H9 (cell line): ENCODE measurements at regions not wholly inside any gene's neighbourhood (a gene's known extent, or its start where the extent isn't known, plus 50 kb on each side); places are given as distances from the start of the nearest gene placed in this dataset.

Experiments
- DNase-seq: peaks from one replicate; pipeline ENCODE4 v3.0.0-alpha.2; 2017
- H2AFZ ChIP-seq: one replicate; pipeline ENCODE4 v1.6.1; 2013; ENCODE audit warnings: mild to moderate bottlenecking, low read length, control low read depth, moderate library complexity
- H2AK5ac ChIP-seq: 2 replicates; pipeline ENCODE4 v1.6.1; 2013; ENCODE audit warnings: low read length, control low read depth, mixed read lengths; ENCODE audit not compliant: insufficient read length
- H2BK120ac ChIP-seq: one replicate; pipeline ENCODE4 v1.6.1; 2013; ENCODE audit warnings: low read depth, mild to moderate bottlenecking, low read length, control low read depth, inconsistent platforms; ENCODE audit not compliant: poor library complexity, severe bottlenecking
- H2BK12ac ChIP-seq: 2 replicates; pipeline ENCODE4 v1.6.1; 2013; ENCODE audit warnings: low read length, control low read depth, mixed read lengths, low read depth; ENCODE audit not compliant: insufficient read length
- H2BK15ac ChIP-seq: 2 replicates; pipeline ENCODE4 v1.6.1; 2013; ENCODE audit warnings: low read depth, low read length, control low read depth
- H2BK20ac ChIP-seq: one replicate; pipeline ENCODE4 v1.6.1; 2013; ENCODE audit warnings: low read depth, mild to moderate bottlenecking, low read length, control low read depth, inconsistent platforms; ENCODE audit not compliant: poor library complexity, severe bottlenecking
- H2BK5ac ChIP-seq: 2 replicates; pipeline ENCODE4 v1.6.1; 2013; ENCODE audit warnings: low read length, control low read depth, mixed read lengths; ENCODE audit not compliant: insufficient read length
- H3K14ac ChIP-seq: 2 replicates; pipeline ENCODE4 v1.6.1; 2013; ENCODE audit warnings: low read length, control low read depth; ENCODE audit not compliant: insufficient read depth
- H3K18ac ChIP-seq: 2 replicates; pipeline ENCODE4 v1.6.1; 2013; ENCODE audit warnings: low read depth, mild to moderate bottlenecking, mixed read lengths, low read length, control low read depth; ENCODE audit not compliant: insufficient read length
- H3K23ac ChIP-seq: 2 replicates; pipeline ENCODE4 v1.6.1; 2013; ENCODE audit warnings: low read length, control low read depth, mixed read lengths, low read depth; ENCODE audit not compliant: insufficient read length
- H3K23me2 ChIP-seq: 2 replicates; pipeline ENCODE4 v1.6.1; 2013; ENCODE audit warnings: low read depth, mild to moderate bottlenecking, mixed read lengths, low read length, control low read depth; ENCODE audit not compliant: insufficient read length, poor library complexity, severe bottlenecking
- H3K27ac ChIP-seq: 2 replicates; pipeline ENCODE4 v1.5.1; 2013; ENCODE audit warnings: low read length, control low read depth, mixed read lengths, low read depth; ENCODE audit not compliant: insufficient read length
- H3K27me3 ChIP-seq: 2 replicates; pipeline ENCODE4 v1.6.1; 2013; ENCODE audit warnings: low read length, control low read depth, inconsistent platforms; ENCODE audit not compliant: insufficient read depth
- H3K4ac ChIP-seq: 2 replicates; pipeline ENCODE4 v1.6.1; 2013; ENCODE audit warnings: low read depth, mild to moderate bottlenecking, control low read depth, inconsistent platforms, low read length, moderate library complexity
- H3K4me1 ChIP-seq: 2 replicates; pipeline ENCODE4 v1.6.1; 2013; ENCODE audit warnings: low read length, control low read depth, inconsistent platforms; ENCODE audit not compliant: insufficient read depth
- H3K4me2 ChIP-seq: 2 replicates; pipeline ENCODE4 v1.6.1; 2013; ENCODE audit warnings: low read length, control low read depth, mixed read lengths; ENCODE audit not compliant: insufficient read length, insufficient read depth
- H3K56ac ChIP-seq: 2 replicates; pipeline ENCODE4 v1.6.1; 2013; ENCODE audit warnings: low read depth, mild to moderate bottlenecking, mixed read lengths, low read length, control low read depth; ENCODE audit not compliant: insufficient read length
- H3K79me1 ChIP-seq: 2 replicates; pipeline ENCODE4 v1.6.1; 2013; ENCODE audit warnings: low read depth, mild to moderate bottlenecking, moderate library complexity, low read length, control low read depth, inconsistent platforms; ENCODE audit not compliant: insufficient read depth, poor library complexity, severe bottlenecking
- H3K79me2 ChIP-seq: 2 replicates; pipeline ENCODE4 v1.6.1; 2013; ENCODE audit warnings: low read length, control low read depth, inconsistent platforms; ENCODE audit not compliant: insufficient read depth
- H3K9ac ChIP-seq: 2 replicates; pipeline ENCODE4 v1.6.1; 2013; ENCODE audit warnings: low read length, control low read depth, mixed read lengths; ENCODE audit not compliant: insufficient read length; ENCODE audit errors: extremely low read depth
- H3K9me3 ChIP-seq: one replicate; pipeline ENCODE4 v1.6.1; 2013; ENCODE audit warnings: low read depth, low read length, inconsistent platforms; ENCODE audit not compliant: control insufficient read depth
- H3T11ph ChIP-seq: one replicate; pipeline ENCODE4 v1.6.1; 2013; ENCODE audit warnings: mild to moderate bottlenecking, low read length, control low read depth, inconsistent platforms
- H4K20me1 ChIP-seq: one replicate; pipeline ENCODE4 v1.6.1; 2013; ENCODE audit not compliant: control insufficient read depth, insufficient read length, insufficient read depth
- H4K5ac ChIP-seq: 2 replicates; pipeline ENCODE4 v1.6.1; 2013; ENCODE audit warnings: low read depth, mild to moderate bottlenecking, mixed read lengths, low read length, control low read depth; ENCODE audit not compliant: insufficient read length
- H4K8ac ChIP-seq: replicated peaks from 2 replicates; pipeline ENCODE4 v1.6.1; 2013; ENCODE audit warnings: low read length, control low read depth, mixed read lengths, low read depth; ENCODE audit not compliant: insufficient read length
- H4K91ac ChIP-seq: 2 replicates; pipeline ENCODE4 v1.6.1; 2013; ENCODE audit warnings: low read depth, mild to moderate bottlenecking, moderate library complexity, mixed read lengths, low read length, control low read depth; ENCODE audit not compliant: insufficient read length
- H3K27ac Mint-ChIP-seq, 3 experiments: 2 replicates in 2 of 3; 3 replicates in 1 of 3; pipeline ENCODE4 v1.8.0; 2020 to 2021; ENCODE audit warnings: mixed read lengths in 3 of 3, mild to moderate bottlenecking in 1 of 3, moderate library complexity in 1 of 3
- H3K27me3 Mint-ChIP-seq: 2 replicates; pipeline ENCODE4 v1.8.0; 2021; ENCODE audit warnings: low read depth, mild to moderate bottlenecking, moderate library complexity, mixed read lengths
- H3K36me3 Mint-ChIP-seq, 3 experiments: 2 replicates in 2 of 3; 3 replicates in 1 of 3; pipeline ENCODE4 v1.8.0; 2020 to 2021; ENCODE audit warnings: low read depth in 3 of 3, mixed read lengths in 3 of 3; ENCODE audit not compliant: insufficient read depth in 1 of 3
- H3K4me1 Mint-ChIP-seq, 2 experiments: 2 replicates each; pipeline ENCODE4 v1.8.0; 2020; ENCODE audit warnings: mixed read lengths in 2 of 2
- H3K4me3 Mint-ChIP-seq, 2 experiments: 2 replicates in 1 of 2; 3 replicates in 1 of 2; pipeline ENCODE4 v1.8.0; 2020 to 2021; ENCODE audit warnings: mild to moderate bottlenecking in 2 of 2, mixed read lengths in 2 of 2, moderate library complexity in 1 of 2
- H3K9me3 Mint-ChIP-seq, 2 experiments: 2 replicates in 1 of 2; 3 replicates in 1 of 2; pipeline ENCODE4 v1.8.0; 2020; ENCODE audit warnings: mild to moderate bottlenecking in 2 of 2, mixed read lengths in 2 of 2, moderate library complexity in 1 of 2
- WGBS: extraction: QIAGEN DNeasy Blood & Tissue Kit; methylation state at CpG from one replicate; pipeline ENCODE4 v1.1.7; 2013; ENCODE audit warnings: missing lambda C conversion rate, low lambda C conversion rate, mixed read lengths; ENCODE audit not compliant: insufficient read length; ENCODE audit errors: extremely low coverage; 5-methylcytosine and 5-hydroxymethylcytosine counted together
- TF ChIP-seq, protein P1 (sequence below): fragments of 200-600 bp; sonication (generic); conservative IDR thresholded peaks from 3 replicates; pipeline ENCODE4 v1.8.0; 2021; ENCODE audit warnings: antibody characterized with exemption, mild to moderate bottlenecking

DNA sequence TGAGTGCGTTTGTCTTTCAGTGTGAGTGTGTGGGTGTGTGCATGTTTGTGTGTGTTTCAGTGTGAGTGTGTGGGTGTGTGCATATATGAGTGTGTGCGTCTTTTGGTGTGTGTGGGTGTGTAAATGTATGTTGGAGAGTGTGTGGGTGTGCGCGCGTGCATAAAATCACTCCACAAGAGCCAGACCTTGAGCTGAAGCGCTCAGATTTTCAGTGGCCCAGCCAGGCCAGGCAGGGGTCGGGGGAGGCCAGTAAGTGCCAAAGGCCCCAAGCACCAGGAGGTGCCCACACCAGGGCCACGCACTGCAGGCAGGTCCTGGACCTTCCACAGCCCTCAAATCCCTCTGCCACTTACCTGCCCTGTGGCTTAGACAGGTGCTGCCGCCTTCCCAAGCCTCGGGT, 184.0 kb downstream of the SOX9 start:
- no peak overlapping the region for H3K18ac ChIP-seq
- no peak overlapping the region for H2AK5ac ChIP-seq
- WGBS, result 100% methylated on average over 1 of the region's 10 CpGs
- TF ChIP-seq, protein P1, sequence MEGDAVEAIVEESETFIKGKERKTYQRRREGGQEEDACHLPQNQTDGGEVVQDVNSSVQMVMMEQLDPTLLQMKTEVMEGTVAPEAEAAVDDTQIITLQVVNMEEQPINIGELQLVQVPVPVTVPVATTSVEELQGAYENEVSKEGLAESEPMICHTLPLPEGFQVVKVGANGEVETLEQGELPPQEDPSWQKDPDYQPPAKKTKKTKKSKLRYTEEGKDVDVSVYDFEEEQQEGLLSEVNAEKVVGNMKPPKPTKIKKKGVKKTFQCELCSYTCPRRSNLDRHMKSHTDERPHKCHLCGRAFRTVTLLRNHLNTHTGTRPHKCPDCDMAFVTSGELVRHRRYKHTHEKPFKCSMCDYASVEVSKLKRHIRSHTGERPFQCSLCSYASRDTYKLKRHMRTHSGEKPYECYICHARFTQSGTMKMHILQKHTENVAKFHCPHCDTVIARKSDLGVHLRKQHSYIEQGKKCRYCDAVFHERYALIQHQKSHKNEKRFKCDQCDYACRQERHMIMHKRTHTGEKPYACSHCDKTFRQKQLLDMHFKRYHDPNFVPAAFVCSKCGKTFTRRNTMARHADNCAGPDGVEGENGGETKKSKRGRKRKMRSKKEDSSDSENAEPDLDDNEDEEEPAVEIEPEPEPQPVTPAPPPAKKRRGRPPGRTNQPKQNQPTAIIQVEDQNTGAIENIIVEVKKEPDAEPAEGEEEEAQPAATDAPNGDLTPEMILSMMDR, result no peak
- no peak overlapping the region for H3K4ac ChIP-seq
- H3K23ac ChIP-seq, result no peak overlapping the region
- Mint-ChIP-seq H3K27me3 (peaks cover 5% of the 10 kb centered on the region), H3K4me3 (no peak overlapping the region), H3K9me3 (no peaks in the 10 kb centered on the region), H3K36me3 (no peaks in the 10 kb centered on the region), H3K27ac (no peak overlapping the region), H3K4me1 (peaks cover 4 to 6% of the 10 kb centered on the region in 2 experiments; a peak in 1 of 4 replicates)
- no peaks in the 10 kb centered on the region for H4K20me1 ChIP-seq
- no peak overlapping the region for H3K27ac ChIP-seq
- H2AFZ ChIP-seq, result no peak overlapping the region
- no peak overlapping the region for H2BK15ac ChIP-seq
- no peak overlapping the region for H4K5ac ChIP-seq
- no peak overlapping the region for H2BK20ac ChIP-seq
- H3K9me3 ChIP-seq, result no peaks in the 10 kb centered on the region
- H2BK12ac ChIP-seq, result no peak overlapping the region
- H3K27me3 ChIP-seq, result no peaks in the 10 kb centered on the region
- no peak overlapping the region for H3K9ac ChIP-seq
- H3K56ac ChIP-seq, result no peak overlapping the region
- H3K4me2 ChIP-seq, result no peak overlapping the region
- DNase-seq, result no peak
- no peak overlapping the region for H4K91ac ChIP-seq
- no peaks in the 10 kb centered on the region for H3K4me1 ChIP-seq
- no peak overlapping the region for H2BK120ac ChIP-seq
- no peak overlapping the region for H3T11ph ChIP-seq
- no peak overlapping the region for H2BK5ac ChIP-seq
- H3K14ac ChIP-seq, result no peak overlapping the region
- H4K8ac ChIP-seq, result no peak overlapping the region
- no peaks in the 10 kb centered on the region for H3K79me1 ChIP-seq
- H3K79me2 ChIP-seq, result no peaks in the 10 kb centered on the region
- H3K23me2 ChIP-seq, result no peaks in the 10 kb centered on the region
